SU-DHL-6 (cell line): ENCODE measurements at regions not wholly inside any gene's neighbourhood (a gene's known extent, or its start where the extent isn't known, plus 50 kb on each side); places are given as distances from the start of the nearest gene placed in this dataset.

Source experiments
- H2AFZ ChIP-seq: fragments of 200-600 bp; sonication (generic); 2 replicates; pipeline ENCODE4 v1.6.1; 2014; ENCODE audit warnings: low read depth, mild to moderate bottlenecking, moderate library complexity, mixed read lengths, antibody characterized with exemption, low read length; ENCODE audit not compliant: severe bottlenecking
- H3F3A ChIP-seq: fragments of 200-600 bp; shearing (Covaris generic); 2 replicates; pipeline ENCODE4 v1.6.0; 2016; ENCODE audit warnings: antibody characterized with exemption, mild to moderate bottlenecking; ENCODE audit not compliant: insufficient read depth
- H3K27ac ChIP-seq: fragments of 200-600 bp; sonication (generic); 2 replicates; pipeline ENCODE4 v1.5.1; 2016; ENCODE audit warnings: low read depth, mild to moderate bottlenecking, low read length, moderate library complexity, mixed read lengths
- H3K27me3 ChIP-seq: fragments of 200-600 bp; sonication (generic), shearing (Covaris generic); 2 replicates; pipeline ENCODE4 v1.6.0; 2014; ENCODE audit warnings: mild to moderate bottlenecking, low read length
- H3K36me3 ChIP-seq: fragments of 200-600 bp; sonication (generic); 2 replicates; pipeline ENCODE4 v1.6.1; 2014; ENCODE audit warnings: mild to moderate bottlenecking, low read length, mixed read lengths
- H3K4me2 ChIP-seq: fragments of 300-600, 200-600 bp; shearing (Covaris generic), sonication (generic); 2 replicates; pipeline ENCODE4 v1.6.0; 2014; ENCODE audit warnings: low read length, low read depth, mild to moderate bottlenecking; ENCODE audit not compliant: poor library complexity, severe bottlenecking
- H3K4me3 ChIP-seq: fragments of 200-600 bp; sonication (generic); 2 replicates; pipeline ENCODE4 v1.5.1; 2014; ENCODE audit warnings: antibody characterized with exemption, low read length, mild to moderate bottlenecking, mixed read lengths; ENCODE audit not compliant: insufficient read depth, poor library complexity, severe bottlenecking
- H3K79me2 ChIP-seq: fragments of 200-600 bp; sonication (generic); 2 replicates; pipeline ENCODE4 v1.6.1; 2014; ENCODE audit warnings: mild to moderate bottlenecking, low read length, moderate library complexity; ENCODE audit not compliant: insufficient read depth
- H3K9ac ChIP-seq: fragments of 200-600 bp; sonication (generic); 2 replicates; pipeline ENCODE4 v1.7.0; 2014; ENCODE audit warnings: mild to moderate bottlenecking, low read length
- H3K9me2 ChIP-seq: fragments of 200-600 bp; sonication (generic); replicated peaks from 2 replicates; pipeline ENCODE4 v1.6.1; 2014; ENCODE audit warnings: low read length; ENCODE audit not compliant: insufficient read depth
- H3K9me3 ChIP-seq: fragments of 200-600 bp; sonication (generic); 2 replicates; pipeline ENCODE4 v1.6.1; 2014; ENCODE audit warnings: low read length, mixed read lengths; ENCODE audit not compliant: insufficient read depth
- H4K20me1 ChIP-seq: fragments of 200-600 bp; sonication (generic); 2 replicates; pipeline ENCODE4 v1.6.1; 2014; ENCODE audit warnings: low read depth, mild to moderate bottlenecking, antibody characterized with exemption, low read length, moderate library complexity, mixed read lengths
- CTCF ChIP-seq: fragments of 200-600 bp; sonication (generic); IDR thresholded peaks from one replicate; pipeline ENCODE4 v1.5.1; 2017; ENCODE audit warnings: antibody characterized with exemption, mild to moderate bottlenecking, low read length, moderate library complexity; ENCODE audit not compliant: insufficient read depth, poor library complexity, severe bottlenecking
- EZH2phosphoT487 ChIP-seq: fragments of 200-600 bp; sonication (generic), shearing (Covaris generic); conservative IDR thresholded peaks from 2 replicates; pipeline ENCODE4 v1.6.1; 2018; ENCODE audit warnings: mild to moderate bottlenecking, antibody characterized with exemption, low read length, moderate library complexity, mixed read lengths

- H2AFZ ChIP-seq = no peak overlapping the region
Measured at GRCh38 chr2:177314722-177315264, 50.3 kb upstream of the NFE2L2 start.

GRCh38 chr2:177315364-177315763 lies 50.8 kb upstream of the NFE2L2 start:
- Histone ChIP-seq H3K27ac (no peak overlapping the region), H3K36me3 (no peaks in the 10 kb centered on the region), H3K27me3 (no peaks in the 10 kb centered on the region), H2AFZ (no peak overlapping the region), H3K79me2 (no peaks in the 10 kb centered on the region), H3K4me3 (no peak overlapping the region), H4K20me1 (no peaks in the 10 kb centered on the region), H3F3A (no peaks in the 10 kb centered on the region), H3K9ac (no peak overlapping the region), H3K9me3 (no peaks in the 10 kb centered on the region), H3K9me2 (no peaks in the 10 kb centered on the region), H3K4me2 (no peak overlapping the region)
- TF ChIP-seq CTCF (no peak), EZH2phosphoT487 (no peak)

More at GRCh38 chr2:177314722-177315264, 50.3 kb upstream of the NFE2L2 start:
- Histone ChIP-seq H4K20me1 (no peaks in the 10 kb centered on the region), H3F3A (no peaks in the 10 kb centered on the region), H3K9ac (no peak overlapping the region), H3K4me2 (no peak overlapping the region), H3K27me3 (no peaks in the 10 kb centered on the region), H3K27ac (no peak overlapping the region), H3K36me3 (no peaks in the 10 kb centered on the region), H3K79me2 (no peaks in the 10 kb centered on the region), H3K4me3 (no peak overlapping the region), H3K9me2 (no peaks in the 10 kb centered on the region), H3K9me3 (no peaks in the 10 kb centered on the region)
- TF ChIP-seq EZH2phosphoT487 (no peak), CTCF (no peak)

GRCh38 chr2:177316756-177317155 lies 52.2 kb upstream of the NFE2L2 start:
- Histone ChIP-seq H4K20me1 (no peaks in the 10 kb centered on the region), H3K9me3 (no peaks in the 10 kb centered on the region), H3K36me3 (no peaks in the 10 kb centered on the region), H3K79me2 (no peaks in the 10 kb centered on the region), H3F3A (no peaks in the 10 kb centered on the region), H3K9ac (no peak overlapping the region), H2AFZ (no peak overlapping the region), H3K27ac (no peak overlapping the region), H3K9me2 (no peaks in the 10 kb centered on the region), H3K4me2 (no peak overlapping the region), H3K27me3 (no peaks in the 10 kb centered on the region), H3K4me3 (no peak overlapping the region)
- TF ChIP-seq CTCF (no peak), EZH2phosphoT487 (no peak)

DNA sequence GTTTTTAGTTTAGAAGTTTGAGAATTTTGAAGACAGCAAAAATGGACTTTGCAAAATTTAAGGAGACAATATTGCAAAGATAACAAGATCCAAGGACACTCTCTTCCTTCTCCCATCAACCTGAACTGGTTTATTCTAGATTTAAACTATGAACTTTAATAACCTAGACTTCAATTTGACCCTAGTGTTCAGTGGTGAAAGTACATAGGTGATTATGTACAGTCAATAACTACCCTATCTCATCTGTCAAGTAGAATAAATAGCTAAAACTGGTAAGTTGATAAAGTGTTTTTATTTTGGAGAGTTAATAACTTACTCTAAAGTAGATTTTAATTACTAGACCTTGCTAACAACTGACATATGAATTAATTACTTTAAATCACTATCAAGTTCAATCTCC lies 52.9 kb upstream of the NFE2L2 start:
- Histone ChIP-seq H3K79me2 (no peaks in the 10 kb centered on the region), H3K9me2 (no peaks in the 10 kb centered on the region), H2AFZ (no peak overlapping the region), H3K9ac (no peak overlapping the region), H3K9me3 (no peaks in the 10 kb centered on the region), H3K4me3 (no peak overlapping the region), H3K27ac (no peak overlapping the region), H3K36me3 (no peaks in the 10 kb centered on the region), H3F3A (no peaks in the 10 kb centered on the region), H4K20me1 (no peaks in the 10 kb centered on the region), H3K27me3 (no peaks in the 10 kb centered on the region), H3K4me2 (no peak overlapping the region)
- TF ChIP-seq EZH2phosphoT487 (no peak), CTCF (no peak)
